ENCODE measurements at regions not wholly inside any gene's neighbourhood (a gene's known extent, or its start where the extent isn't known, plus 50 kb on each side); places are given as distances from the start of the nearest gene placed in this dataset.

DNA sequence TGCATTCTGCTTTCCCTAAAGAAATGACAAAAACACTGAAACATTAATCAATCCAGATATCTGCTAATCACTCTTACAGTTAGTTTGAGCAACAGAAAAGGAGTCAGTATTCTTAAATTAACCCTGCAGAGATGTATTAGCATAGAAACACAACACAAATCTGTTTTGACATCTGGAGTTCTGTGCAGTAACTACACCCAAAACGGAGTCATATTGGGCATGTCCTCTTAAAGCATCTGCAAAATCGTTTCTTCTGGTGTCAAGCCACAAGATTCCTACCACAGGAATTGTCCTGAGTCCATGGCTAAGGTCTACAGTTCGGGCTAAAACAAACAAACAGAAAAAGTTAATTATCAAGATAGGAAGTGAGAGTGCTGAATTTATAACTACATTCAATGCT lies 332.1 kb upstream of the PKN2 start:
- intact Hi-C loops (cut with DNase I): no loop called here
- DNase-seq (ENCODE audit: low spot score): no peak

- intact Hi-C loops (cut with DNase I): no loop called here
- no peak for DNase-seq (ENCODE audit: low spot score)
These were observed 329.8 kb upstream of the PKN2 start for GRCh38 chr1:88354256-88354655.

DNA sequence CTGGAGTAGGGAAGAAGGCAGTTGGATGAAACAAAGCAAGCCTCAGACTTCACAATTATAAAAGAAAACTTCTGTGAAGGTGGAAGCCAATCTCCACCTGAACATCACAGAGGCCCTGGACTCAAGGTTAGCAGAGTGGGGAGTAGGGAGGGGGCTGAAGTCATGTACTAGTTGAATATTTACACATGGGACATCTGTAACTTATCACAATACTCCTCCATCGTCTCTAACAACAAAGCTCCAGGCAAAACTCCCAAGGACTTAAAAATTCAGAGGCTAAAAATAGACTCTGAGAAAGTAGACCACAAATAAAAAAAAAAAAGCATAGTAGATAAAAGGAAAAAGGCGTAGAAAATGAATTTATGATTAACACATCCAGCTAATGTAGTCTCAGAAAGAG lies 326.3 kb upstream of the PKN2 start:
- no peak for DNase-seq (ENCODE audit: low spot score)

GRCh38 chr1:88371436-88372023 lies 312.5 kb upstream of the PKN2 start:
- intact Hi-C loops (cut with DNase I): no loop called here
- no peak for DNase-seq (ENCODE audit: low spot score)

More for the DNA sequence above, 326.3 kb upstream of the PKN2 start:
- intact Hi-C loops (cut with DNase I): no loop called here

- intact Hi-C loops (cut with DNase I): no loop called here
These were observed 308.1 kb upstream of the PKN2 start for GRCh38 chr1:88375977-88376376.

DNA sequence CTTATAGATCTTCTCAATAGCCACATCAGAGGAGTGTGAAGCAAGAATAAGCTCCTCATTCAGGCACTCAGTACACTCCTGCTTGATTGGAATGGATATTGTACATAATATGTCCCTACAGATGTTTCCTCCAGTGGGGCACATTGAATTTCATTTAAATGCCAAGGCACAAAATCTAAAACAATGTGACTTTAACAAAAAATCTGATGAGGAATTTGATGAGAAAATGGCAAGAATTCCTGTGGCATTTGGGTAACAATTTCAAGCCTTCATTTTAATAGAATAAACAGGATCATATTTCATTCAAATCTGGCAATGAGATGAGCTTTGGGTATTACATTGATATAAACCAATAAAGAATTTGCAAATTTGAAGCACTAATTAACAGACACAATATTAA lies 307.7 kb upstream of the PKN2 start:
- intact Hi-C loops (cut with DNase I): no loop called here
- DNase-seq (ENCODE audit: low spot score): no peak

More at GRCh38 chr1:88375977-88376376, 308.1 kb upstream of the PKN2 start:
- DNase-seq (ENCODE audit: low spot score): no peak

DNA sequence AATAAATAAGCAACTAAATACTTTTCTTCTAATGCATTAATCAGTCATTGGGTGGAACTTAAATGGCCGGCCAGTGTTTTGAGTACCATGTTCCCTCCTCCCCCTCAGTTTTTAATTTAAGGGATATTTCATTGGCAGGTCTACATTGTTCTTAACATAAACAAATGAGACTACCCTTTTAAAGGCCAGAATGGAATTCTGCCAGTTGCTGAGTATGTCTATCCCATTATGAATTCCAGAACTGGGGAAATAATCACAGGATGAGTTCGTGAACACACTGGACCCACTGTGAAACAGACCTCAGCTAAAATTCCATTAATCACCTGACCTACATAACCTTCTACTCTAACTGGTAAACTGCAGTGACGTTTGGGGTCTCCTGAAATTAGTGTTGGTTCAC lies 305.5 kb upstream of the PKN2 start:
- DNase-seq (ENCODE audit: low spot score): no peak
- intact Hi-C loops (cut with DNase I): no loop called here

DNA sequence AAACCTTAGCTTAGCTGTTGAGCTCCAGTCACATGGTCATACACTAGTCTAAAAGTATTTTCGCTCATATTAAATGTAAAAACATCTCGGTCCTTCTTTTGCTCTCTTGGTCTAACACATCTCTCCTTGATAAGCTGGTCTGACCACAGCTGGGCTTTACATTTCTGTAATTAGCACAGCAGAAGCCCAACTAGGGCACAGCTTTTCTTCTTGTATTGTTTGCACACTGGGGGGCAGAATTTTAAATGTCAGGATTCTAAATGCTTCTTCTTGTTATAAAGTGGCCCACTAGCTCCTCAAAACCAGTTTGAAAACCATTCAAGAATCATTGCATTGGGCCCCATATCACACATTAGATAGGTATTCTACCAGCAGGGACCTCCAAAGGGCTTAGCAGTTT lies 289.1 kb upstream of the PKN2 start:
- no peak for DNase-seq (ENCODE audit: low spot score)
- intact Hi-C loops (cut with DNase I): no loop called here

DNA sequence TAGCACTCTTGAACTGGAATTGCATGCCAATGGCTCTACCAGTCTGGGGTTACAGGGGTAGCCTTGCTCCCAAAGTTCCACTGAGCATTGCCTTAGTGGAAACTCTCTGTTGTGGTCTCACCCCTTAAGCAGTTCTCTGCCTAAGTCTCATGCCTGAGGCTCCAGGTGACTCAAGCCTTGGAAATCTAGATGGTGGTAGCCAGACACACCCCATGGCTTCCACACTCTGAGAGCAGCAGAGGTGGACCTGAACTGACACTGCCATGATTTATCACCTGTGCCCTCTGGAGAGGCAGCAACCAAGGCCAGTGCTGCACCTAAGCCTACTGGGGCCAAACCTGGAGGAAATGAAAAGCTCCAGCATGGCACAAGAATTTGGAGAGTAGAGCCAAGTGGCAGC lies 285.7 kb upstream of the PKN2 start:
- no peak for DNase-seq (ENCODE audit: low spot score)
- intact Hi-C loops (cut with DNase I): no loop called here

- intact Hi-C loops (cut with DNase I): no loop called here
These were observed 284.4 kb upstream of the PKN2 start for GRCh38 chr1:88399690-88400089.

GRCh38 chr1:88401313-88401712 lies 282.8 kb upstream of the PKN2 start:
- DNase-seq (ENCODE audit: low spot score): no peak
- intact Hi-C loops (cut with DNase I): no loop called here

More at GRCh38 chr1:88399690-88400089, 284.4 kb upstream of the PKN2 start:
- no peak for DNase-seq (ENCODE audit: low spot score)

DNA sequence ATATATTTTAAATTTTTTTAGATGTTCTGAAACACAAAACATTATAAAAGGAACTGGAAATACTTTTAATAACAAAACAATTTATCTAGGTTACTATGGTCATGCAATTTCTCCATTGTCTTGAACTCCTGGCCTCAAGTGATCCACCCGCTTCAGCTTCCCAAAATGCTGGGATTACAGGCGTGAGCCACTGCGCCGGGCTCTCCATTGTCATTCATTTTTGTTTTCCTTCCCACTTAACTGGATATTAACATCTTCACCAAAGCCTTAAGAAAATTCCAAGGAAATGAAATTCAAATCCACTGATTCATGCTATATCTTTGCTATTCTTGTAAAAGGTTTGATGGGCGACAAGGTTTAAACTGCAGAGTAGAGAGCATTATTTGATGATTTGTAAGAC lies 279.5 kb upstream of the PKN2 start:
- no peak for DNase-seq (ENCODE audit: low spot score)
- intact Hi-C loops (cut with DNase I): no loop called here

- intact Hi-C loops (cut with DNase I): no loop called here
- DNase-seq (ENCODE audit: low spot score): no peak
These were observed 276.8 kb upstream of the PKN2 start for GRCh38 chr1:88407248-88407647.

DNA sequence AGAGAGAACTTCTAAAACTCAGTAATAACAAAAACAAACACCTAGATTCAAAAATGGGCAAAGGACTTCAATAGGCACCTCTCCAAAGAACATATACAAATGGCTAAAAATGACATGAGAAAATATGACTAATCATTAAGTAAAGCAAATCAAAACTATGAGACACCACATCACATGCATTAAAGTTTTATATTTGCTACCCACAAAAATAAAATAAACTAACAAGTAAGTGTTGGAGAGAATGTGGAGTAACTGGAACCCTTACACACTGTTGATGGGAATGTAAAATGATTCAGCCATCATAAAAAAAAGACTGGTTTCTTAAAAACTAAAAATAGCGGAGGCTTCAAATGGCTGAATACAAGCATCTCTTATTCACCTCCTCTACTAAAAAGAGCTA lies 262.1 kb upstream of the PKN2 start:
- intact Hi-C loops (cut with DNase I): no loop called here
- DNase-seq (ENCODE audit: low spot score): no peak

DNA sequence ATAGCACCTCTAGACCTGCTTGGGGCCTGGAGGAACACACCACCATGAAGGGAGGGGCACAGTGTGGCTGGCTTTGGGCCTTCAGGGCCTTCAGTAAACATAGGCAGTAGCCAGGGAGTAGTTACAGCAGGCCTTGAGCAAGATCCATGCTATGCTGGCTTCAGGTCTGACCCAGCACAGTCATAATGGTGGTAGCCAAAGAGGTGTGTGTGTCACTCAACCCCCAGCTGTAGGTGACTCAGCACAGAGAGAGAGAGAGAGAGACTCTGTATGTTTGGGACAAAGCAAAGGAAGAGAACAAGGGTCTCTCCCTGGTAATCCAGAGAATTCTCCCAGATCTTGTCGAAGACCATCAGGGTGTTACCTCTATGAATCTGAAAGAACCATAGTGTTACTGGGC lies 250.5 kb upstream of the PKN2 start:
- DNase-seq (ENCODE audit: low spot score): no peak
- intact Hi-C loops (cut with DNase I): no loop called here

- intact Hi-C loops (cut with DNase I): no loop called here
- no peak for DNase-seq (ENCODE audit: low spot score)
These were observed 249.2 kb upstream of the PKN2 start for GRCh38 chr1:88434836-88435235.

- no peak for DNase-seq (ENCODE audit: low spot score)
- intact Hi-C loops (cut with DNase I): no loop called here
These were observed 243.1 kb upstream of the PKN2 start for GRCh38 chr1:88441022-88441421.

- intact Hi-C loops (cut with DNase I): no loop called here
These were observed 232.2 kb upstream of the PKN2 start for GRCh38 chr1:88451856-88452255.

DNA sequence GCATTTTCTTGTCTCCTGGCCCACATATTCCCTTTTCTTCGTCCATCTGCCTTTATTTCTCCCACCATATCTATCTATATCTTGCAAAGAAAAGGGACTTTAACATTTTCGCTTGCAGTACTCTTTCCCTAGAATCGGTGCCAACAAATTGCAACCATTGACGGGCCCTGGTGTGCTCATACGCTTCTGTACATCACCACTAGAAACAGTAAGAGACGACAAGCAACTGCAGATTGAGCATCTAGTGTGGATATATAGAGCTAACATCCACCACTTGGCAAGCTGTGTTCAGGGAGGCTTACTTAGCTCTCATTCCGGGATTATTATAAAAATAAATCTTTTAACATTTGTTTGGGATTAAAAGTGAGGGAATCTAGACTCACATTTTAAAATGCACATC lies 230.8 kb upstream of the PKN2 start:
- DNase-seq (ENCODE audit: low spot score): no peak
- intact Hi-C loops (cut with DNase I): no loop called here

More at GRCh38 chr1:88451856-88452255, 232.2 kb upstream of the PKN2 start:
- no peak for DNase-seq (ENCODE audit: low spot score)

DNA sequence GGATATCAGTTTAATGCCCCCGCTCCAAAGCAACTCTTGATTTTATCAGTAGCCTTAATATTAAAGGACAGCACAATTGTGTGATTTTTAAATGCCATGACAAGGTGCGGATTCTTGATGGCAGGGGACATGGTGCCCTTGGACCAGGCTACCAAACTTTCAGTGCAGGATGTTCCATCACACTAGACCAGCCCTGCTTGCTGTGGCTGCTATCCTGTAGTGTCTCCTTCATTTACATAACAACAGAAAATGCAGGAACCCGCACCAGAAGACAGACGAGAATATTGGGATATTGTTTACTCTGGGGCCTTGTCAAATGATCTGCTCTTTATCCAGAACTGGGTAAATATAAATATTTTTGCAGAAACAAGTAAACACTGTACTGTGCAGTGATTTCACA lies 229.3 kb upstream of the PKN2 start:
- no peak for DNase-seq (ENCODE audit: low spot score)
- intact Hi-C loops (cut with DNase I): no loop called here

- intact Hi-C loops (cut with DNase I): no loop called here
- no peak for DNase-seq (ENCODE audit: low spot score)
These were observed 228.3 kb upstream of the PKN2 start for GRCh38 chr1:88455621-88456256.

- intact Hi-C loops (cut with DNase I): no loop called here
- no peak for DNase-seq (ENCODE audit: low spot score)
These were observed 226.9 kb upstream of the PKN2 start for GRCh38 chr1:88457197-88457596.
